Left ventricle myocardium inferior (tissue), 1 donor: ENCODE measurements at regions not wholly inside any gene's neighbourhood (a gene's known extent, or its start where the extent isn't known, plus 50 kb on each side); places are given as distances from the start of the nearest gene placed in this dataset.

Experiments
- DNase-seq: peaks from one replicate; pipeline ENCODE4 v3.0.0-alpha.2; 2020
- H3K27ac ChIP-seq: fragments of 200-600 bp; replicated peaks from 2 replicates; pipeline ENCODE4 v1.8.0; 2021
- H3K27me3 ChIP-seq: fragments of 200-600 bp; 2 replicates; pipeline ENCODE4 v1.8.0; 2021; ENCODE audit warnings: low read depth
- H3K36me3 ChIP-seq: fragments of 200-600 bp; 2 replicates; pipeline ENCODE4 v1.8.0; 2021
- H3K4me1 ChIP-seq: fragments of 200-600 bp; 2 replicates; pipeline ENCODE4 v1.8.0; 2021
- H3K4me3 ChIP-seq: fragments of 200-600 bp; 2 replicates; pipeline ENCODE4 v1.8.0; 2021; ENCODE audit warnings: mild to moderate bottlenecking, moderate library complexity
- H3K9me3 ChIP-seq: fragments of 200-600 bp; replicated peaks from 2 replicates; pipeline ENCODE4 v1.8.0; 2021
- intact Hi-C: fragments of 100-400 bp; cut with micrococcal nuclease; formaldehyde crosslinking; loops from one replicate; pipeline ENCODE4 v1.11.0; 2022
- TF ChIP-seq, protein P1 (sequence below): fragments of 200-600 bp; IDR thresholded peaks from 2 replicates; pipeline ENCODE4 v1.8.0; 2021; ENCODE audit warnings: antibody characterized with exemption, mild to moderate bottlenecking, borderline replicate concordance
- donor health status: DM: no; HTN: yes; CAD: no; lungs with severe emphysema.

DNA sequence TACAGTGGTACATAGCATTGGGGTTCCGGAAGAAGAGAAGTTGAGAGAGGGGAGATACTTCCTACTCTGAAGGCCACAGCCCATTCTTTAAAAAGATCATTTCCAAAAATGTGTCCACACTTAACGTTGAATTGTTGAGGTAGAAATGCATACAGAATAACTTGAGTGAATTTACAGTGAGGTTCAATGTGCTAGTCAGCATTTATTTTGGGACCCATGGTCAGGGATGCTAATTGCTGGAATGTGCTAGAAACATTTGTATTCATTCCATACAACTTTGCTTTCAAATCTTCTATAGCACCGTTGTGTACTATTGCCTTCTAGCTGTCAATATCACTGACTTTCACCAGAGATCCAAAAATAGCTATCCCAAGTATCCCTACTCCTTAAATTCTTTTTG is 325.9 kb downstream of the SATB2 start:
- H3K27ac ChIP-seq, result no peak overlapping the region
- H3K27me3 ChIP-seq, result no peaks in the 10 kb centered on the region
- H3K4me1 ChIP-seq, result no peaks in the 10 kb centered on the region
- H3K36me3 ChIP-seq, result no peaks in the 10 kb centered on the region
- intact Hi-C loops, result no loop called here
- no peak overlapping the region for H3K4me3 ChIP-seq
- DNase-seq, result no peak
- no peaks in the 10 kb centered on the region for H3K9me3 ChIP-seq
- TF ChIP-seq, protein P1, sequence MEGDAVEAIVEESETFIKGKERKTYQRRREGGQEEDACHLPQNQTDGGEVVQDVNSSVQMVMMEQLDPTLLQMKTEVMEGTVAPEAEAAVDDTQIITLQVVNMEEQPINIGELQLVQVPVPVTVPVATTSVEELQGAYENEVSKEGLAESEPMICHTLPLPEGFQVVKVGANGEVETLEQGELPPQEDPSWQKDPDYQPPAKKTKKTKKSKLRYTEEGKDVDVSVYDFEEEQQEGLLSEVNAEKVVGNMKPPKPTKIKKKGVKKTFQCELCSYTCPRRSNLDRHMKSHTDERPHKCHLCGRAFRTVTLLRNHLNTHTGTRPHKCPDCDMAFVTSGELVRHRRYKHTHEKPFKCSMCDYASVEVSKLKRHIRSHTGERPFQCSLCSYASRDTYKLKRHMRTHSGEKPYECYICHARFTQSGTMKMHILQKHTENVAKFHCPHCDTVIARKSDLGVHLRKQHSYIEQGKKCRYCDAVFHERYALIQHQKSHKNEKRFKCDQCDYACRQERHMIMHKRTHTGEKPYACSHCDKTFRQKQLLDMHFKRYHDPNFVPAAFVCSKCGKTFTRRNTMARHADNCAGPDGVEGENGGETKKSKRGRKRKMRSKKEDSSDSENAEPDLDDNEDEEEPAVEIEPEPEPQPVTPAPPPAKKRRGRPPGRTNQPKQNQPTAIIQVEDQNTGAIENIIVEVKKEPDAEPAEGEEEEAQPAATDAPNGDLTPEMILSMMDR, result no peak

DNA sequence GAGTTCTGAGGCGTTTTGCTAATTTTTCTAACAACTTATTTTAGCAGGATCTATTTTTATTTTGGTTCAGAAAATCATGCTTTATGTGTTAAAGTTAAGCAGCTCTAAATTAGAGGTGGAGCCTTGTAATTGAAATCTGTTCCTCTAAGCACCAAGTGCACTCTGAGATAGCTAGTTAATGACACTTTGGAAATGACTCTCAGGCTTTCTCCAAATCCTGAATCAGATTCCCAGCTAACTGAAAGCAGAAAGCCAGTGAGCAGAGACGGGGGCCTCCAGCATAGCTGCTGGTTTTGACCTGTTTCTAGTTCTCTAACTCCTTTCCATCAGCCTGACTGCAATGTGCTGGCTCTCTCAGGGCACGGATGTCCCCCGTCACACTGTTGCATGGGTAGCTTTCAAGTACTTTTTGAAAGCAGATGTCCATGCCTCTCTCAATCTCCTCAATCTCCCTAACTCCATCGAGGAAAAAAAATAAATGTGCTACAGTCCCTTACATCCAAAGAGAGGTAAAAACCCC is 326.5 kb downstream of the SATB2 start:
- H3K4me3 ChIP-seq, result no peak overlapping the region
- TF ChIP-seq, protein P1, result no peak
- no peaks in the 10 kb centered on the region for H3K4me1 ChIP-seq
- no peak for DNase-seq
- no peaks in the 10 kb centered on the region for H3K27me3 ChIP-seq
- no peaks in the 10 kb centered on the region for H3K36me3 ChIP-seq
- intact Hi-C loops, result no loop called here
- no peaks in the 10 kb centered on the region for H3K9me3 ChIP-seq
- no peak overlapping the region for H3K27ac ChIP-seq

DNA sequence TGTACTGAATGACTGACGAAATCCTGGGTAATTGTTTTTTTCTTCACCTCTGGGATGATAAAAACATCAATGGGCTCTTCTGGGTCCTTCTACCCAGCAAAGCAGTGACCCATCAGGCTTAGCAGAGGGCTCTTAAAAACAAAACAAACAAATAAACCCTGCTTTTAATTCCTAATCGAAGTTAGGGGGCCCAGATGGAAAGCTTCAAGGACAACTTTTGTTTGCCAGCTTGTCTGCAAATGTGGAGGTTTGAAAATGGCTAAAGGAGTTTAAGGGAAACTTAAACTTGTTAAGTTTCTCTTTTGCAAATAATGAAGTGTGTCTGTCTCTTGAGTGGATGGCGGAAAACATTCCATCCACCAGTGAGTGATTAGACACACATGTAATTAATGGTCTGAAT is 327.2 kb downstream of the SATB2 start:
- H3K4me1 ChIP-seq, result no peaks in the 10 kb centered on the region
- no peaks in the 10 kb centered on the region for H3K9me3 ChIP-seq
- H3K27ac ChIP-seq, result no peak overlapping the region
- no peak overlapping the region for H3K4me3 ChIP-seq
- TF ChIP-seq, protein P1, result no peak
- H3K36me3 ChIP-seq, result no peaks in the 10 kb centered on the region
- H3K27me3 ChIP-seq, result no peaks in the 10 kb centered on the region
- intact Hi-C loops, result no loop called here
- no peak for DNase-seq

DNA sequence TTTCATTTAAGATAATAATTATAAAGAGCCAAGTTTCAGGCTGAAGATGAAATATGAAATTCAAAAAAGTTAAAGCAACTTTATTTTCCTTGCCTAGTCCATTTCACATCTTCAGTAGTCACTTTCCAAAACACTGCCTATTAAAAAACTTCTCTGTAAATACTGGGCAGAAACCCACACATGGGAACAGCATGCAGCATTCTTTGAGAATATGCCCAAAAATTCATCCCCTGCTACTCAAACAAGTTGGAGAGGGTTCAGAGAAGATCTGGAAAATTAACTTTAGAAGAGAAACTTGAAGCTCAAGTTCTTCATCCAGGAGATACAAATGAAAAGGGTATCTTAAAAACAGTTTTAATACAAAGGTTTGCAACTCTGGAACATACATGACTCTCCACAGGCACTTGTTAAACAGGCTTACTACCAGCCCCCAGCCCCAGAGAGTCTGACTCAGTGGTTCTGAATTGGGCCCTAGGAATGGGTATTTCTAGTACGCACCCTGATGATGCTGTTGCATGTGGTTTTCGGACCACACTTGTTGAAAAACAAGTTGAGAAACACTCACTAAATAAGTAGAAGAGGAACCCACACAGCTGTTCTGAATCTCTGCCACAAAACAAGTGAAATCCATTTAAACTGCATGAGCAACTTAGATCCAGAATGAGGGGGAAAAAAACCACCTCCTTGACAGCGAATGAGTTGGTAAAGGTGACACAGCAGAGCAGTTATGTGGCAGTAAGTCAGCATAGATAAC is 329.1 kb downstream of the SATB2 start:
- no peaks in the 10 kb centered on the region for H3K36me3 ChIP-seq
- TF ChIP-seq, protein P1, result no peak
- H3K27ac ChIP-seq, result no peak overlapping the region
- no peaks in the 10 kb centered on the region for H3K9me3 ChIP-seq
- no peak for DNase-seq
- no peaks in the 10 kb centered on the region for H3K4me1 ChIP-seq
- intact Hi-C loops, result no loop called here
- H3K4me3 ChIP-seq, result no peak overlapping the region
- no peaks in the 10 kb centered on the region for H3K27me3 ChIP-seq

DNA sequence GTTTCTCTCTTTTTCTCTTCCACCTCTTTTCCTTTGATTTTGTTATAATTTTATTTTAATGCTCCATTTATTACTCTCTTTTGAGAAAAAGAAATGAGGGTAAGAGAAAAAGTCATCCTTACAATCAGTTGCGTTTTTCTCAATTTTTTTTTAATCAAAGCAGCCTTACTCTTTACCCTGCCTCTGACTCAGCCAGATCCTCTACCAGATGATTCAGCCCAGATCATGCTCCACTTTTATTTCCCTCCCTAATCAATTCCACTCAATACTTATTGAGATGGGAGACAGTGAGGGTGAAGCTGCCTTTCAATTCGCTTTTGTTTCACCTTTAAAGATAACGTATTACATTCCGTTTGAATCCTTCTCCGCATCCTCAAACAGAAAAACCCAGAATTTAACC is 337.9 kb downstream of the SATB2 start:
- H3K36me3 ChIP-seq, result no peaks in the 10 kb centered on the region
- intact Hi-C loops, result no loop called here
- H3K9me3 ChIP-seq, result no peaks in the 10 kb centered on the region
- H3K4me1 ChIP-seq, result no peaks in the 10 kb centered on the region
- no peak overlapping the region for H3K27ac ChIP-seq
- no peak for DNase-seq
- H3K4me3 ChIP-seq, result no peak overlapping the region
- no peaks in the 10 kb centered on the region for H3K27me3 ChIP-seq
- TF ChIP-seq, protein P1, result no peak
